ENCODE measurements at regions not wholly inside any gene's neighbourhood (a gene's known extent, or its start where the extent isn't known, plus 50 kb on each side); places are given as distances from the start of the nearest gene placed in this dataset.
"Not testable (repeated sequence)": the region's sequence is repeated elsewhere in the genome, so short reads cannot be mapped to it uniquely, and the experiment has no call there.

DNA sequence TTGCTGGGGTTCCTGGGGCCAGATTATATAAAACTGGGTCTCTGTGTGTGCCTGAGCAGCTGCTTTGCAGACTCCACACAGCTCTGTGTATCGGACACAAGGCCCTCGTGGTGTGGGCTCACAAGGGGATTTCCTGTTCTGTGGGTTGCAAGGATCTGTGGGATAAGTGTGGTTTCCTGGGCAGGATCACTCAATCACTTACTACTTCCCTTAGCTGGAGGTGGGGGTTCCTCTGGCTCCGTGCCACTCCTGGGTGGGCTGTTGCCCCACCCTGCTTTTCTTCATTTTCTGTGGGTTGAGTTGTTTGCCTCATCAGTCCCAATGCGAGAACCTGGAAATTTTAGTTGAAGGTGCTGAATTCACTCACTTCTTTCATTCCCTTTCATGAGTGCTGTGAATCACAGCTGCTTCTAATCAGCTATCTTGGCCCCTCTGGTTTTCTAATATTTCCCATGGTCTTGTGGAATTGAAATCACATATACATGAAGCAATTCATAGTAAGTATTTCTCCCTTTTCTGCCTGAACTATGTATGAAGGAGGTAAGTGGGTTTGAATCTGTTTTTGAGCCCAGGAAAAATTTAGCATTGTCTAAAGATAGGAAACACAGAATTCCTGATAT, 196.3 kb downstream of the DCDC2C start:
- no peak for DNase-seq (ENCODE audit: low spot score)

DNA sequence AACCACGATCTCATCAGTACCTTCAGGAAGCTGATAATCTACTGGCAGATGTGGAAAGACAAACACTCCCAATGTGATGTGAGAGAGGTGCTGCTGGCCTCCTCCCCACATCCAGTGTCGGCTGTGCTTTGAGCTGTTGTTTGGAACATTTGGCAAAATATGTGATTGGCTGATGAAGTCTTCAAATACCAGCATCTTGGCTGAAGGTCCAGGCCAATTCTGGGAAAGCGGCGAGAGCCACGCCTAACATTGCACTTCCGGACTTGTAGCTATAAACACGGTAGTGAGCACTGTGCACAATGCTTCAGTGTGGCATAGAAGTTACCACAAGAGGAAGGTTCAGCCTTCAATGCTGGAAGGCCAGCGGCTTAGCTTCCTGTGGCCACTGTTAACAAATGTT, 198.8 kb downstream of the DCDC2C start:
- DNase-seq (ENCODE audit: low spot score), result no peak

- no peak for DNase-seq (ENCODE audit: low spot score)
Measured at GRCh38 chr2:3904061-3904460, 200.7 kb downstream of the DCDC2C start.

DNA sequence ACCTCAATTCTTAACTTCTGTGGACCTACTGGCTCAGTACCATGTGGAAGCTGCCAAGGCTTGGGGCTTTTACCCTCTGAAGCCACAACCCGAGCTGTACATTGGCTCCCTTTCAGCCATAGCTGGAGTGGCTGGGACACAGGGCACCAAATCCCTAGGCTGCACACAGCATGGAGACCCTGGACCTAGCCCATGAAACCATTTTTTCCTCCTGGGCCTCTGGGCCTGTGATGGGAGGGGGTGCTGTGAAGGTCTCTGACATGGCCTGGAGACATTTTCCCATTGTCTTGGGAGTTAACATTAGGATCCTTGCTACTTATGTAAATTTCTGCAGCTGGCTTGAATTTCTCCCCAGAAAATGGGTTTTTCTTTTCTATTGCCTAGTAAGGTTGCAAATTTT, 205.1 kb downstream of the DCDC2C start:
- DNase-seq (ENCODE audit: low spot score), result not testable (repeated sequence)

- no peak for DNase-seq (ENCODE audit: low spot score)
Measured at GRCh38 chr2:3911882-3912455, 208.6 kb downstream of the DCDC2C start.

GRCh38 chr2:3913166-3913565, 209.8 kb downstream of the DCDC2C start:
- no peak for DNase-seq (ENCODE audit: low spot score)

DNA sequence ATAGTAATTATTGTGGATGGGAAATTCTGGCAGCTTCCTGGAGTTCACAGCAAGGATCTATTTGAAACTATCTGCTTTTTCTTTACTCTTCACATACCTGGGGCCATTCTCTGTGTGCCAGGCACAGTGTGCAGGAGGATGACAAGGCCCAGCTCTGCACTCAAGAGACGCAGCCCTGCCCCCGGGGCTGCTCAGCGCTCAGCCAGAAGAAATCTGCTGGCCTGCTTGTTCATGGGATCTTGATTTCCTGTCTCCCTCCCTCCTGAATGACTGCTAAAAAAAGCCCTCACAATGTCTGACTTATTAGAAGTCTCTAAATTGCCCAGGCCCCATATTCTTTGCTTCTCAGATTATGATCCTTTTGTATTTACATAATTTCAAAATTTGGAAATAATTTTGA, 210.9 kb downstream of the DCDC2C start:
- DNase-seq (ENCODE audit: low spot score), result no peak

DNA sequence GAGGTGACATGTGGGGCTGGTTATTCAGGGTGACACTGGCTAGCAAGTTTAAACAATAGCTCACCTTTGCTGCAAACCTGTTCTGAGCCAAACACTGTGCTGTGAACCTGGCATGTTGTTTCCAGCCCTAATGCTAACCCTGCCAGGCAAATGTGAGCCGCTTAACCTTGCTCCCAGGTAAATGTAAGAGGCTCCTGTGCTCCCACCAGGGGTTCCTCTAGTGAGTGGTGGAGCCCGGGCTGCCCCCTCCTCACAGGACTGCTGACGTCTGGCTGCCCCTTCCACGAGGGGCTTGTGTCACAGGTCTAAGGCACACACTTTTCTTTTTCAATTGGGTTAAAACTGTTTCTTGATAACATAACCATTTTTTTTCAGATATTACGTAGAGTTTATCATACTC, 223.7 kb downstream of the DCDC2C start:
- no peak for DNase-seq (ENCODE audit: low spot score)

DNA sequence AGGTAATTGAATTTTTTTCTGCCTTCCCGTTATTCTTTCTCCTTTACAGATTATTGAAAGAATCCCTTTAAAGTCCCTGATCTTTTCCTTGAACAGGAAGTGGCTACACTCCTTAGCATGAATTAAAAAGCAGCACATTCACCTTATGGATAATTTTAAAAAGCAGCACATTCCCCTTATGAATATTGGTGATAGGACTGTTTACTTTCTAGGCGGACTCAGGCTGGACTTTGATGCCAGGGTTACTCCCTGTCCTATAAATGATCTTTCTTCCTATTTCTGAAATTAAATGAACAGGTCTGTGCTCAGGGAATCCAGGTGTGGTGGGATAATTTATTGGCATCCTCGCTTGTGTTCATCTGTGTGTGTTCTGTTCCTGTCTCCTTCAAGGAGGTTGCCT, 226.0 kb downstream of the DCDC2C start:
- DNase-seq (ENCODE audit: low spot score), result no peak

DNA sequence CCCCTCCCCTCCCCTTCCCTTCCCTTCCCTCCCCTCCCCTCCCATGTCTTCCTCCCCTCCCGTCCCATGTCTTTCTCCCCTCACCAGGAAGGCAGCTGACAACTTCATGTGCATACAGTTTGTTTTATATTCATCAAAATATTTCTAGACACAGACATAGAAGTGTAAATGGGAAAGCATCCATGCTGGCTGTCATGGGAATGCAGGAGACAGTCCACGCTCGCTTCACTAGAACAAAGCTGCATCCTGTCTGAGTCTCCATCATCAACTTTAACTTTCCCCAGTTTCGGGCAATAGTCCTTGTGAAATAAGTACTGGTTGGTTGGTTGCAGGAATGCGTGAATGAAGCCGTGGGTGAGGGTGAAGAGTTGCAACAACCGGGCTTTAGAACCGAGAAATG, 226.9 kb downstream of the DCDC2C start:
- DNase-seq (ENCODE audit: low spot score), result no peak

GRCh38 chr2:3940661-3941060, 237.3 kb downstream of the DCDC2C start:
- DNase-seq (ENCODE audit: low spot score), result no peak

GRCh38 chr2:3942841-3943240, 239.5 kb downstream of the DCDC2C start:
- DNase-seq (ENCODE audit: low spot score), result no peak

- no peak for DNase-seq (ENCODE audit: low spot score)
Measured at GRCh38 chr2:3944071-3944470, 240.7 kb downstream of the DCDC2C start.

DNA sequence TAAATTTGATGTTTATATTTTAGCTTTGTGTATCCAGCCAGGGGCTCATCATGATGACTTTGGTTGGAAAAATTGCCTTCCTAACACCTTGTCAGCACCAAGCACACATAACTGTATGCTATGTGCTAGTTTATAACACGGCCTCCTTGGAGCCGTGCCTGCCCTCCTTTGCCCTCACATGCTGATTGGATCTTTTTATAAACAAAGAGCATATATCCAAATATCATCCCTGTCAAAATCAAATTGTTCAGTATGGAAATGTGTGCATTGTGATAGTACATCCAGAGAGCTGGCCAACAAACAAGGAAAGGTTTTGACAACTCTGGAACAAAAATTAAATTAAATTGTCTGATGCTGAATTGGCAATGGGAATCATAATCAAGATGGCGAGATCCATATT, 241.5 kb downstream of the DCDC2C start:
- DNase-seq (ENCODE audit: low spot score), result no peak

DNA sequence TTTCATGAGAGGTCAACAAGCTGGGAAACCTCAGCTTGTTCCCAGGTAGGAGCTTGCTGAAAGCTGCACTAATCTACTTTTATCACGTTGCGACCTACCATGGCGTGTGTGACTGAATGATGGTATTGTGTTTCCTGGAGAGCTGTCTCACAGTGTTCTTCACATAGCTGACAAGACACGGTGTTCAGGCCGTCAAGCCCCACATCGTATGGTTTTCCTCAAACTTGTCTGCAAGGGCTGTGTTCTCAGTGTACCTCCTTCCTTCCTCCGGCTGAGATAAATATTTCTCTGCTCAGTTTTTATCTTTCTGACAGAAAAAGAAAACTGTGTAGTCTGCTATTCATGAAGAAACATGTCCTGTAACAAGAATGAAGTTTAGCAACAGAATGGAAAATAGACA, 244.8 kb downstream of the DCDC2C start:
- no peak for DNase-seq (ENCODE audit: low spot score)

DNA sequence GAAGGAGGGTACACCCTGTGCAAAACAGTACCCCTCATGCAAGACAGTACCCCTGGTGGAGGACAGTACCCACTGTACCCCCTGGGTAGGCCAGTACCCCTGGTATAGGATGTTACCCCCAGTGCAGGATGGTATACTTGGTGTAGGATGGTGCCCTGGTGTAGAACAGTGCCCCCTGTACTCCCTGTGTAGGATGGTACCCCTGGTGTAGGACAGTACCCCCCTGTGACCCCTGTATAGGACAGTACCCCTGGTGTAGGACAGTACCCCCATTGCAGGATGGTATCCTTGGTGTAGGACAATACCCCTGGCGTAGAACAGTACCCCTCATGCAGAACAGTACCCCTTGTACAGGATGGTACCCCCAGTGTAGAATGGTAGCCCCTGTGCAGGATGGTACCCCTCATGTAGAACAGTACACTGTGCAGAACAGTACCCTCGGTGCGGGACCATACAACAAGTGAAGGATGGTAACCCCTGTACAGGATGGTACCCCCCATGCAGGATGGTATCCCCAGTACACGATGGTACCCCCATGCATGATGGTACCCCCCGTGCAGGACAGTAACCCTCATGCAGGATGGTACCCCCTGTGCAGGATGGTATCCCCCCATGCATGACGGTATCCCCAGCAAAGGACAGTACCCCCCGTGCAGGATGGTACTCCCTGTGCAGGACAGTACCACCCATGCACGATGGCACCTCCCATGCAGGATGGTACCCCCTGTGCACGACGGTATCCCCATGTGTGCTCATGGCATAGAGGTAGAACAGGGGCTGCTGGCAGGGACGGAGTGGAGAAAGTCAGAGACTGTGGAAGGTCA, 248.0 kb downstream of the DCDC2C start:
- no peak for DNase-seq (ENCODE audit: low spot score)

- DNase-seq (ENCODE audit: low spot score), result no peak
Measured at GRCh38 chr2:3952866-3953516, 249.6 kb downstream of the DCDC2C start.

DNA sequence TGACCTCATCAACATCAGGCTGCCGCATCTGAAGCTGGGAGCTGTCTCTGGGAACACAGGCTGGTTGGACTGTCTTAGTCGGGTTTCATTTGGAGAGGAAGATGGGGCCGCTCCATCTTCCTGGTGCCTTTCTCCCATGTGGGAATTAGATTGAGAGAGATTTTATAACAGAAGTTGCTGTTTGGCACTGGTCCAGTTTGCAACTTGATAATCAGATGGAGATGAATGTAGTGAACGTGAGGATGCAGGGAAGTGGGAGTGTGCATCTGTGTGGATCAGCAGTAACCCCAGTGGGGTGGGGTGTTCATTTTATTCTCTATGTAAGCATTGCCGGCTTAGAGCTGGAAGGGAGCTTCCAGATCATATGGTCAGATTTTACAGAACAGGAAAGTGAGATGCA, 250.9 kb downstream of the DCDC2C start:
- no peak for DNase-seq (ENCODE audit: low spot score)

DNA sequence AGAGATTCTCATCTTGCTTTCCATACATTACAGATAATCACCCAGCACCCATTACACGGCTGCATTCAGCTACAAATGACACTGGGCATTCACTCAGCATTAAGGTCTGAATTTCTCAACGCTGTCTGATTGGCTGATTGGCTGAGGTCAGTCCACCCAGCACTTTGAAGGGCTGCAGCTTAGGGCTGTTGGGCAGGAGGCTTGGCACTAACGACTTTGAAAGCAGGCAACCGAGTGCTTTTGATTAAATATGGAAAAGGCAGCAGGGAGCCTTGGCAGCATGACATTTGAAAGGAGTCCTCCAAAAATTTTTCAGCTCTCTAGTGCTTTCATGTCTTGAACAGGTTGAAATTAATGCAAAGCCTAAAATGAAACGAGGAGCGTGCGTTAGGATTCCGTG, 253.0 kb downstream of the DCDC2C start:
- DNase-seq (ENCODE audit: low spot score), result no peak

- DNase-seq (ENCODE audit: low spot score), result no peak
Measured at GRCh38 chr2:3956892-3957291, 253.5 kb downstream of the DCDC2C start.

DNA sequence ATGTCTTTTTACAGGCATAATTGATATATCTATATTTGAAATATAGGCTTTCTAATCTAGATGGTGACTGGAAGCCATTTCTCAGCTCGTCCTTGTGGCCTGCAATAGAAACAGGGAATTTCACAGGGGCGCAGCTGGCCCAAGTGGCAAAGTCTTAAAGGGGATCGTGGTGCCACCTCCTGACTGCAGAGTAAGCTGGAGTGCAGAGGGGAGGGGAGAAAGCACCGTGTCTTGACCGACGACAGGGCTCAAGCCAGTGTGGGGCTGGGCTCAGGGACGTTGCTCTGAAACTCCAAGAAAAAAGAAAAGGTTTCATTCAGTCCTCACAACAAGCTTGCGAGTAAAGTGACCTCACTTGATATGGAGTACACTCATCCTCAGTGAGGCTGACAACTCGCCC, 255.1 kb downstream of the DCDC2C start:
- DNase-seq (ENCODE audit: low spot score), result no peak

GRCh38 chr2:3958969-3959368, 255.6 kb downstream of the DCDC2C start:
- no peak for DNase-seq (ENCODE audit: low spot score)

GRCh38 chr2:3959372-3959771, 256.0 kb downstream of the DCDC2C start:
- peak; percentile 45 for DNase-seq (ENCODE audit: low spot score)
